Endothelial cell of umbilical vein (primary cell): ENCODE measurements at regions not wholly inside any gene's neighbourhood (a gene's known extent, or its start where the extent isn't known, plus 50 kb on each side); places are given as distances from the start of the nearest gene placed in this dataset.

Source experiments
- BruUV-seq: library from RNA; stranded (reverse); fragments of 400-500 nt; replicated peaks from 2 replicates; lab custom pipeline; 2021; lab: Mats Ljungman, UMichigan
- CTCF ChIA-PET: fragments of 300-600, 350-600 bp; sonication (Branson Sonifier 250); formaldehyde crosslinking; loops from one replicate; lab custom pipeline; 2021; ENCODE audit warnings: antibody characterized with exemption, inconsistent platforms; lab: Charles Lee
- POLR2A ChIA-PET: fragments of 300-600, 350-600 bp; sonication (Branson Sonifier 250); formaldehyde crosslinking; loops from one replicate; lab custom pipeline; 2021; ENCODE audit warnings: antibody characterized with exemption, inconsistent platforms; lab: Charles Lee
- DNase-seq: peaks from one replicate; pipeline ENCODE4 v3.0.0-alpha.2; 2011; ENCODE audit warnings: low read depth, low spot score
- FAIRE-seq: peaks from 2 replicates; lab custom pipeline; 2011; peaks lifted over from hg19 to GRCh38; lab: Jason Lieb, UNC
- H2AFZ ChIP-seq: 2 replicates; pipeline ENCODE4 v1.6.0; 2012; ENCODE audit warnings: low read depth, low read length, control low read depth, inconsistent platforms
- H3K27ac ChIP-seq: 2 replicates; pipeline ENCODE4 v1.5.1; 2011; ENCODE audit warnings: low read depth, mild to moderate bottlenecking, control low read depth, low read length, moderate library complexity; ENCODE audit not compliant: insufficient read depth
- H3K27me3 ChIP-seq, 2 experiments: 2 replicates each; pipeline versions ENCODE4 v1.6.0 to v1.6.1; 2011; ENCODE audit warnings: low read length in 2 of 2, mixed read lengths in 1 of 2; ENCODE audit not compliant: control insufficient read depth in 2 of 2, insufficient read depth in 2 of 2
- H3K36me3 ChIP-seq, 2 experiments: 2 replicates in 1 of 2; 3 replicates in 1 of 2; pipeline ENCODE4 v1.5.1; 2011; ENCODE audit warnings: low read length in 2 of 2, mild to moderate bottlenecking in 1 of 2, moderate library complexity in 1 of 2; ENCODE audit not compliant: control insufficient read depth in 2 of 2, insufficient read depth in 2 of 2; ENCODE audit errors: extremely low read depth in 1 of 2
- H3K4me1 ChIP-seq: 3 replicates; pipeline ENCODE4 v1.5.1; 2011; ENCODE audit warnings: mild to moderate bottlenecking, low read length; ENCODE audit not compliant: control insufficient read depth, insufficient read depth; ENCODE audit errors: extremely low read depth
- H3K4me2 ChIP-seq: 2 replicates; pipeline ENCODE4 v1.6.1; 2011; ENCODE audit warnings: low read length, control low read depth, mixed read lengths; ENCODE audit not compliant: insufficient read depth
- H3K4me3 ChIP-seq, 3 experiments: fragments of 200-600 bp in 1 of 3; sonication (generic), shearing (Covaris generic) in 1 of 3; replicated peaks in 1 of 3; 2 replicates each; pipeline ENCODE4 v1.5.1; 2011 to 2016; ENCODE audit warnings: control low read depth in 3 of 3, low read length in 3 of 3, mild to moderate bottlenecking in 2 of 3, inconsistent platforms in 1 of 3, low read depth in 1 of 3, moderate library complexity in 1 of 3; ENCODE audit not compliant: insufficient read depth in 1 of 3
- H3K79me2 ChIP-seq: 2 replicates; pipeline ENCODE4 v1.6.0; 2012; ENCODE audit warnings: low read length, inconsistent platforms; ENCODE audit not compliant: control insufficient read depth, insufficient read depth
- H3K9ac ChIP-seq: replicated peaks from 2 replicates; pipeline ENCODE3; 2011; ENCODE audit warnings: low read length, control low read depth; ENCODE audit not compliant: insufficient read depth; ENCODE audit errors: extremely low read depth
- H3K9me1 ChIP-seq: replicated peaks from 3 replicates; pipeline ENCODE4 v1.6.0; 2011; ENCODE audit warnings: mild to moderate bottlenecking, low read length; ENCODE audit not compliant: control insufficient read depth, insufficient read depth; ENCODE audit errors: extremely low read depth
- H3K9me3 ChIP-seq: replicated peaks from 2 replicates; pipeline ENCODE4 v1.5.1; 2012; ENCODE audit warnings: low read length, inconsistent platforms; ENCODE audit not compliant: control insufficient read depth, insufficient read depth
- H4K20me1 ChIP-seq: replicated peaks from 2 replicates; pipeline ENCODE3; 2011; ENCODE audit warnings: mild to moderate bottlenecking, low read length; ENCODE audit not compliant: control insufficient read depth, insufficient read depth; ENCODE audit errors: extremely low read depth
- CTCF ChIP-seq, 2 donors: IDR thresholded peaks; 1 replicate in 1 of 2; 2 replicates in 1 of 2; pipeline ENCODE4 v1.5.1; 2011; ENCODE audit warnings: low read length in 2 of 2, mild to moderate bottlenecking in 2 of 2, moderate library complexity in 2 of 2, control low read depth in 1 of 2, inconsistent platforms in 1 of 2, low read depth in 1 of 2; ENCODE audit not compliant: insufficient read depth in 1 of 2; ENCODE audit errors: extremely low read depth in 1 of 2
- EZH2 ChIP-seq: IDR thresholded peaks from 2 replicates; pipeline ENCODE4 v1.6.1; 2012; ENCODE audit warnings: borderline replicate concordance, low read depth, mild to moderate bottlenecking, moderate library complexity, low read length, inconsistent platforms; ENCODE audit not compliant: severe bottlenecking
- FOS ChIP-seq: IDR thresholded peaks from 2 replicates; pipeline ENCODE4 v1.6.1; 2011; ENCODE audit warnings: mild to moderate bottlenecking, low read length, moderate library complexity, borderline replicate concordance; ENCODE audit not compliant: insufficient read depth
- GATA2 ChIP-seq: IDR thresholded peaks from 2 replicates; pipeline ENCODE4 v1.7.0; 2011; ENCODE audit warnings: low read depth, mild to moderate bottlenecking, moderate library complexity, mixed read lengths, low read length; ENCODE audit not compliant: insufficient read length, insufficient read depth
- JUN ChIP-seq: IDR thresholded peaks from 2 replicates; pipeline ENCODE4 v1.6.1; 2011; ENCODE audit warnings: borderline replicate concordance, low read depth; ENCODE audit not compliant: insufficient read length, insufficient read depth
- MAX ChIP-seq: IDR thresholded peaks from 2 replicates; pipeline ENCODE4 v1.6.1; 2011; ENCODE audit not compliant: insufficient read depth, insufficient read length
- MYC ChIP-seq: IDR thresholded peaks from one replicate; pipeline ENCODE4 v1.6.1; 2011; ENCODE audit warnings: mild to moderate bottlenecking, low read depth, low read length
- POLR2A ChIP-seq: IDR thresholded peaks from 2 replicates; pipeline ENCODE4 v1.6.1; 2012; ENCODE audit warnings: low read depth, mild to moderate bottlenecking, control low read depth, low read length
- POLR2AphosphoS5 ChIP-seq: IDR thresholded peaks from 2 replicates; pipeline ENCODE4 v1.6.1; 2012; ENCODE audit warnings: low read depth, mild to moderate bottlenecking, control low read depth, low read length, moderate library complexity; ENCODE audit not compliant: insufficient read depth
- dilution Hi-C: fragments of 300-500 bp; cut with MboI; formaldehyde crosslinking; loops from one replicate; pipeline ENCODE4 v1.15.0; 2019; ENCODE audit warnings: low sequenced_read_pairs; ENCODE audit not compliant: extremely low pct_ligation_motif_present
- intact Hi-C: fragments of 100-400 bp; cut with micrococcal nuclease; formaldehyde crosslinking; loops from one replicate; pipeline ENCODE4 v1.10.0; 2022

- BruUV-seq, result no TSS peak
- Histone ChIP-seq H3K4me2 (no peak overlapping the region), H3K9me3 (no peaks in the 10 kb centered on the region), H3K4me3 (no peak overlapping the region), H3K9me1 (no peaks in the 10 kb centered on the region), H3K36me3 (no peaks in the 10 kb centered on the region), H3K4me1 (no peaks in the 10 kb centered on the region), H2AFZ (no peak overlapping the region), H3K27me3 (no peaks in the 10 kb centered on the region), H3K9ac (no peak overlapping the region), H4K20me1 (no peaks in the 10 kb centered on the region), H3K27ac (no peak overlapping the region), H3K79me2 (no peaks in the 10 kb centered on the region)
- DNase-seq (no peak), FAIRE-seq (no peak)
- ChIA-PET POLR2A (no interaction called here), CTCF (no interaction called here)
- dilution Hi-C loops, result no loop called here
- intact Hi-C loops, result no loop called here
- TF ChIP-seq FOS (no peak), POLR2AphosphoS5 (no peak), MYC (no peak), CTCF (IDR thresholded peaks at IDR 0.05; ENCODE audit: extremely low read depth in 1 of 2, insufficient read depth in 1 of 2, low read depth in 1 of 2, low read length in 2 of 2) (no peak), GATA2 (no peak), JUN (no peak), EZH2 (no peak), POLR2A (no peak), MAX (no peak)
Measured at GRCh38 chr2:82215212-82215611, 1910.7 kb upstream of the LRRTM1 start.
